Thyroid gland (tissue), 4 donors: ENCODE measurements at regions not wholly inside any gene's neighbourhood (a gene's known extent, or its start where the extent isn't known, plus 50 kb on each side); places are given as distances from the start of the nearest gene placed in this dataset.

Experiments used
- DNase-seq, 2 donors: peaks; one replicate each; pipeline ENCODE4 v3.0.0-alpha.2; 2019
- H3K27ac ChIP-seq, 3 donors: fragments of 200-600 bp; sonication (generic); 1 replicate in 2 of 3; 2 replicates in 1 of 3; pipeline ENCODE4 v1.5.1; 2016 to 2019; ENCODE audit warnings: mild to moderate bottlenecking in 1 of 3, moderate library complexity in 1 of 3
- H3K27me3 ChIP-seq: fragments of 200-600 bp; sonication (generic); one replicate; pipeline ENCODE4 v1.5.1; 2019
- H3K36me3 ChIP-seq, 2 donors: fragments of 200-600 bp; sonication (generic); one replicate each; pipeline ENCODE4 v1.5.1; 2016 to 2019
- H3K4me1 ChIP-seq, 2 donors: fragments of 200-600 bp; sonication (generic); one replicate each; pipeline ENCODE4 v1.5.1; 2017 to 2019
- H3K4me3 ChIP-seq, 3 donors: fragments of 200-600 bp; sonication (generic); replicated peaks in 1 of 3; 1 replicate in 2 of 3; 2 replicates in 1 of 3; pipeline ENCODE4 v1.5.1; 2016; ENCODE audit warnings: mild to moderate bottlenecking in 1 of 3
- H3K9me3 ChIP-seq: fragments of 200-600 bp; sonication (generic); one replicate; pipeline ENCODE4 v1.5.1; 2017
- CTCF ChIP-seq, 6 experiments: fragments of 200-600 bp in 3 of 6; fragments of 450-650 bp in 3 of 6; sonication (generic) in 3 of 6; IDR thresholded peaks; one replicate each; pipeline ENCODE4 v1.5.1; 2016 to 2019; ENCODE audit warnings: antibody characterized with exemption in 6 of 6, mild to moderate bottlenecking in 2 of 6, inconsistent platforms in 1 of 6, moderate library complexity in 1 of 6
- POLR2A ChIP-seq, 2 donors: fragments of 450-650 bp; IDR thresholded peaks; one replicate each; pipeline ENCODE4 v1.6.1; 2017; ENCODE audit warnings: antibody characterized with exemption in 2 of 2, mild to moderate bottlenecking in 2 of 2, moderate library complexity in 1 of 2
- WGBS, 2 donors: methylation state at CpG; one replicate each; pipeline ENCODE4 v1.1.5; 2017; 5-methylcytosine and 5-hydroxymethylcytosine counted together
- intact Hi-C: fragments of 100-400 bp; cut with DNase I; formaldehyde crosslinking; loops from one replicate; pipeline ENCODE4 v1.15.1; 2023

GRCh38 chr6:140979642-140980091, 1153.1 kb upstream of the GJE1 start:
- Histone ChIP-seq H3K27me3 (no peaks in the 10 kb centered on the region), H3K9me3 (no peaks in the 10 kb centered on the region), H3K4me1 (peaks cover 15 to 27% of the 10 kb centered on the region in 2 donors), H3K36me3 (no peaks in the 10 kb centered on the region), H3K27ac (peak overlapping the region; percentile 85 to 93 (median 88)), H3K4me3 (peak overlapping the region in 1 of 3 donors; percentile 7)
- 8 to 24% methylated on average over 4 of the region's 4 CpGs for WGBS, 2 donors
- DNase-seq: peak; percentile 78 to 81
- intact Hi-C loops: no loop called here
- TF ChIP-seq POLR2A (IDR thresholded peaks at IDR 0.05): peak in 1 of 2 donors; percentile 35
- no peak for TF ChIP-seq CTCF (IDR thresholded peaks at IDR 0.05)

GRCh38 chr6:140977403-140977802, 1155.3 kb upstream of the GJE1 start:
- Histone ChIP-seq H3K4me1 (peaks cover 15 to 27% of the 10 kb centered on the region in 2 donors), H3K27ac (no peak overlapping the region), H3K36me3 (no peaks in the 10 kb centered on the region), H3K27me3 (no peaks in the 10 kb centered on the region), H3K4me3 (no peak overlapping the region), H3K9me3 (no peaks in the 10 kb centered on the region)
- no peak for DNase-seq
- intact Hi-C loops: no loop called here
- TF ChIP-seq POLR2A (IDR thresholded peaks at IDR 0.05): no peak
- no peak for TF ChIP-seq CTCF (IDR thresholded peaks at IDR 0.05)
- 73 to 78% methylated on average over 2 of the region's 2 CpGs for WGBS, 2 donors

DNA sequence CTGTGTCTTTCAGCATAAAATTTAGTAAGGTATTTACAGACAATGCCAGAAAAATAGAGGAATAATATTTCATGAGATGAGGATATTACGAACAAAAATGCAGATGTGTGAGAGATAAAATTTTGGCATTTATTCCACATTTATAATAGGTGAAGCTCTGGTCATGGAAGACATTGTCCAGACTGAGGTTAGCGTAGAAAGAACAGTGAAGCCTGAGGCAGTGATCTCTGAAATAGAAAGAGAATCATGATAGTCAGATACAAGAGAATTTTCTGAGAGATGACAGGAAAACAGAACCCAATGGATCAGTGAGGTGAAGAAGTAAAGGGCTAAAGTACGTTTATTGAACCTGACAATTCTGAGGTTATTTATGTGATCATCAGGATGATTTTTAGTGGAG, 1155.9 kb upstream of the GJE1 start:
- 87 to 92% methylated on average over 3 of the region's 3 CpGs for WGBS, 2 donors

GRCh38 chr6:140970485-140970884, 1162.2 kb upstream of the GJE1 start:
- Histone ChIP-seq H3K27ac (no peak overlapping the region), H3K4me1 (no peaks in the 10 kb centered on the region), H3K4me3 (no peak overlapping the region), H3K27me3 (no peaks in the 10 kb centered on the region), H3K9me3 (no peaks in the 10 kb centered on the region), H3K36me3 (no peaks in the 10 kb centered on the region)
- no peak for DNase-seq
- intact Hi-C loops: no loop called here
- TF ChIP-seq POLR2A (IDR thresholded peaks at IDR 0.05) (no peak), CTCF (IDR thresholded peaks at IDR 0.05) (no peak)

More for the DNA sequence above, 1155.9 kb upstream of the GJE1 start:
- Histone ChIP-seq H3K36me3 (no peaks in the 10 kb centered on the region), H3K9me3 (no peaks in the 10 kb centered on the region), H3K4me3 (no peak overlapping the region), H3K4me1 (peaks cover 15 to 24% of the 10 kb centered on the region in 2 donors), H3K27ac (no peak overlapping the region), H3K27me3 (no peaks in the 10 kb centered on the region)
- intact Hi-C loops: no loop called here
- TF ChIP-seq POLR2A (IDR thresholded peaks at IDR 0.05) (no peak), CTCF (IDR thresholded peaks at IDR 0.05) (no peak)
- DNase-seq: no peak

GRCh38 chr6:140968062-140968461, 1164.7 kb upstream of the GJE1 start:
- intact Hi-C loops: no loop called here
- no peaks in the 10 kb centered on the region for H3K36me3 ChIP-seq
- no peaks in the 10 kb centered on the region for H3K27me3 ChIP-seq
- no peak overlapping the region for H3K27ac ChIP-seq
- no peak overlapping the region for H3K4me3 ChIP-seq
- no peaks in the 10 kb centered on the region for H3K9me3 ChIP-seq
- TF ChIP-seq POLR2A (IDR thresholded peaks at IDR 0.05) (no peak), CTCF (IDR thresholded peaks at IDR 0.05) (no peak)
- no peak for DNase-seq
- WGBS, 2 donors: 93 to 94% methylated on average over 3 of the region's 3 CpGs
- H3K4me1 ChIP-seq: no peaks in the 10 kb centered on the region
